T-helper 2 cell treated with Interferon-gamma antibody and Interleukin-4, amounts not matched to agents 5 μg/mL and 100 μg/mL, for 36 hours (primary cell): ENCODE measurements at regions not wholly inside any gene's neighbourhood (a gene's known extent, or its start where the extent isn't known, plus 50 kb on each side); places are given as distances from the start of the nearest gene placed in this dataset.
"Not testable (repeated sequence)": the region's sequence is repeated elsewhere in the genome, so short reads cannot be mapped to it uniquely, and the experiment has no call there.

Experiments
- DNase-seq: peaks from one replicate; pipeline ENCODE4 v3.0.0; 2021; ENCODE audit warnings: low spot score
- H3K27ac Mint-ChIP-seq: one replicate; pipeline ENCODE4 v1.8.0; 2021; ENCODE audit warnings: mild to moderate bottlenecking, mixed read lengths
- H3K27me3 Mint-ChIP-seq: one replicate; pipeline ENCODE4 v1.8.0; 2021; ENCODE audit warnings: low read depth, mixed read lengths
- H3K36me3 Mint-ChIP-seq: one replicate; pipeline ENCODE4 v1.8.0; 2021; ENCODE audit warnings: low read depth, mixed read lengths
- H3K4me1 Mint-ChIP-seq: one replicate; pipeline ENCODE4 v1.8.0; 2021; ENCODE audit warnings: low read depth, mixed read lengths
- H3K4me3 Mint-ChIP-seq: one replicate; pipeline ENCODE4 v1.8.0; 2022; ENCODE audit warnings: mild to moderate bottlenecking, moderate library complexity, mixed read lengths
- H3K9me3 Mint-ChIP-seq: one replicate; pipeline ENCODE4 v1.8.0; 2021; ENCODE audit warnings: mixed read lengths

- H3K4me3 Mint-ChIP-seq, H3K27me3 Mint-ChIP-seq, H3K36me3 Mint-ChIP-seq, H3K27ac Mint-ChIP-seq, H3K9me3 Mint-ChIP-seq, DNase-seq, H3K4me1 Mint-ChIP-seq: not testable (repeated sequence)
These were observed 89.7 kb downstream of the PPIAL4C start for GRCh38 chr1:149673231-149673909.

- H3K4me3 Mint-ChIP-seq, H3K4me1 Mint-ChIP-seq, H3K27ac Mint-ChIP-seq, H3K9me3 Mint-ChIP-seq, H3K27me3 Mint-ChIP-seq, DNase-seq, H3K36me3 Mint-ChIP-seq: not testable (repeated sequence)
These were observed 91.3 kb downstream of the PPIAL4C start for GRCh38 chr1:149674921-149675320.

- not testable (repeated sequence) for H3K27ac Mint-ChIP-seq, H3K27me3 Mint-ChIP-seq, H3K4me1 Mint-ChIP-seq, H3K9me3 Mint-ChIP-seq, DNase-seq, H3K36me3 Mint-ChIP-seq, H3K4me3 Mint-ChIP-seq
These were observed 93.7 kb downstream of the PPIAL4C start for GRCh38 chr1:149677359-149677758.

- H3K4me3 Mint-ChIP-seq = not testable (repeated sequence)
These were observed 95.8 kb upstream of the FCGR1A start for GRCh38 chr1:149686593-149687238.

GRCh38 chr1:149691399-149691798, 91.1 kb upstream of the FCGR1A start:
- peaks cover 12% of the 10 kb centered on the region for H3K4me1 Mint-ChIP-seq
- not testable (repeated sequence) for H3K9me3 Mint-ChIP-seq, H3K36me3 Mint-ChIP-seq, DNase-seq, H3K27ac Mint-ChIP-seq, H3K4me3 Mint-ChIP-seq, H3K27me3 Mint-ChIP-seq

More at GRCh38 chr1:149686593-149687238, 95.8 kb upstream of the FCGR1A start:
- H3K27me3 Mint-ChIP-seq, H3K36me3 Mint-ChIP-seq, H3K9me3 Mint-ChIP-seq, H3K27ac Mint-ChIP-seq, DNase-seq, H3K4me1 Mint-ChIP-seq: not testable (repeated sequence)

- peak; percentile 21 for DNase-seq
- not testable (repeated sequence) for H3K9me3 Mint-ChIP-seq, H3K27me3 Mint-ChIP-seq, H3K27ac Mint-ChIP-seq, H3K36me3 Mint-ChIP-seq
- peaks cover 12% of the 10 kb centered on the region for H3K4me1 Mint-ChIP-seq
- H3K4me3 Mint-ChIP-seq = peak overlapping the region; percentile 34
These were observed 89.5 kb upstream of the FCGR1A start for GRCh38 chr1:149692804-149693539.

- Mint-ChIP-seq H3K4me3 (peak overlapping the region; percentile 50), H3K4me1 (peaks cover 12% of the 10 kb centered on the region)
- H3K9me3 Mint-ChIP-seq, H3K27ac Mint-ChIP-seq, DNase-seq, H3K36me3 Mint-ChIP-seq, H3K27me3 Mint-ChIP-seq: not testable (repeated sequence)
These were observed 87.4 kb upstream of the FCGR1A start for GRCh38 chr1:149695066-149695465.

GRCh38 chr1:149700220-149700619, 82.3 kb upstream of the FCGR1A start:
- DNase-seq, H3K36me3 Mint-ChIP-seq, H3K27me3 Mint-ChIP-seq, H3K27ac Mint-ChIP-seq, H3K9me3 Mint-ChIP-seq, H3K4me1 Mint-ChIP-seq, H3K4me3 Mint-ChIP-seq: not testable (repeated sequence)

- not testable (repeated sequence) for H3K9me3 Mint-ChIP-seq, H3K4me1 Mint-ChIP-seq, DNase-seq, H3K36me3 Mint-ChIP-seq, H3K4me3 Mint-ChIP-seq, H3K27ac Mint-ChIP-seq, H3K27me3 Mint-ChIP-seq
These were observed 81.6 kb upstream of the FCGR1A start for GRCh38 chr1:149700677-149701567.

- H3K9me3 Mint-ChIP-seq, H3K36me3 Mint-ChIP-seq, H3K27me3 Mint-ChIP-seq, H3K4me1 Mint-ChIP-seq: not testable (repeated sequence)
- peak; percentile 51 for DNase-seq
- Mint-ChIP-seq H3K4me3 (peak overlapping the region; percentile 55), H3K27ac (peak overlapping the region; percentile 87)
These were observed 74.2 kb upstream of the FCGR1A start for GRCh38 chr1:149708192-149708853.

- H3K9me3 Mint-ChIP-seq, DNase-seq, H3K4me3 Mint-ChIP-seq, H3K4me1 Mint-ChIP-seq, H3K27me3 Mint-ChIP-seq, H3K36me3 Mint-ChIP-seq, H3K27ac Mint-ChIP-seq: not testable (repeated sequence)
These were observed 70.8 kb upstream of the FCGR1A start for GRCh38 chr1:149711651-149712050.

- H3K9me3 Mint-ChIP-seq, H3K27ac Mint-ChIP-seq, H3K36me3 Mint-ChIP-seq, H3K4me1 Mint-ChIP-seq, DNase-seq, H3K4me3 Mint-ChIP-seq, H3K27me3 Mint-ChIP-seq: not testable (repeated sequence)
These were observed 70.2 kb upstream of the FCGR1A start for GRCh38 chr1:149712154-149712927.

GRCh38 chr1:149713513-149713912, 69.0 kb upstream of the FCGR1A start:
- H3K27ac Mint-ChIP-seq, H3K4me3 Mint-ChIP-seq, H3K4me1 Mint-ChIP-seq, H3K36me3 Mint-ChIP-seq, DNase-seq, H3K27me3 Mint-ChIP-seq, H3K9me3 Mint-ChIP-seq: not testable (repeated sequence)
